Sigmoid colon (tissue), 6 donors: ENCODE measurements at regions not wholly inside any gene's neighbourhood (a gene's known extent, or its start where the extent isn't known, plus 50 kb on each side); places are given as distances from the start of the nearest gene placed in this dataset.

Source experiments
- DNase-seq: peaks from one replicate; pipeline ENCODE4 v3.0.0-alpha.2; 2019
- H3K27ac ChIP-seq, 4 donors: fragments of 200-600 bp; sonication (generic); one replicate each; pipeline ENCODE4 v1.5.1; 2016 to 2019; ENCODE audit warnings: mild to moderate bottlenecking in 1 of 4
- H3K27me3 ChIP-seq, 3 donors: fragments of 200-600 bp; sonication (generic); one replicate each; pipeline ENCODE4 v1.5.1; 2019; ENCODE audit warnings: mild to moderate bottlenecking in 1 of 3
- H3K36me3 ChIP-seq, 4 donors: fragments of 200-600 bp; sonication (generic); one replicate each; pipeline ENCODE4 v1.5.1; 2016 to 2019
- H3K4me1 ChIP-seq, 4 donors: fragments of 200-600 bp; sonication (generic); one replicate each; pipeline ENCODE4 v1.5.1; 2017 to 2019
- H3K4me3 ChIP-seq, 4 donors: fragments of 200-600 bp; sonication (generic); one replicate each; pipeline ENCODE4 v1.5.1; 2017 to 2019; ENCODE audit warnings: mild to moderate bottlenecking in 2 of 4, moderate library complexity in 1 of 4
- H3K9me3 ChIP-seq, 4 donors: fragments of 200-600 bp in 3 of 4; sonication (generic) in 3 of 4; one replicate each; pipeline versions ENCODE4 v1.5.1 to v1.6.1; 2013 to 2019
- CTCF ChIP-seq, 4 experiments: fragments of 450-650 bp in 3 of 4; fragments of 200-600 bp in 1 of 4; IDR thresholded peaks; one replicate each; pipeline ENCODE4 v1.5.1; 2016 to 2019; ENCODE audit warnings: antibody characterized with exemption in 4 of 4, mild to moderate bottlenecking in 3 of 4, moderate library complexity in 2 of 4
- EP300 ChIP-seq, 4 donors: sonication (generic); formaldehyde crosslinking; IDR thresholded peaks; one replicate each; pipeline ENCODE4 v1.6.1; 2017; ENCODE audit warnings: antibody characterized with exemption in 4 of 4
- POLR2A ChIP-seq, 2 donors: fragments of 450-650 bp; IDR thresholded peaks; one replicate each; pipeline ENCODE4 v1.6.1; 2016; ENCODE audit warnings: antibody characterized with exemption in 2 of 2, mild to moderate bottlenecking in 2 of 2, moderate library complexity in 2 of 2
- POLR2AphosphoS5 ChIP-seq, 4 donors: sonication (generic); formaldehyde crosslinking; IDR thresholded peaks; one replicate each; pipeline ENCODE4 v1.6.1; 2017; ENCODE audit warnings: antibody characterized with exemption in 4 of 4
- WGBS, 2 donors: extraction: QIAGEN DNeasy Blood & Tissue Kit; methylation state at CpG; one replicate each; pipeline ENCODE4 v1.1.7; 2013; 5-methylcytosine and 5-hydroxymethylcytosine counted together
- intact Hi-C: fragments of 100-400 bp; cut with DNase I; formaldehyde crosslinking; loops from one replicate; pipeline ENCODE4 v1.15.1; 2023
- donor health status: healthy with polysubstance abuse.
- donor health status: healthy.

DNA sequence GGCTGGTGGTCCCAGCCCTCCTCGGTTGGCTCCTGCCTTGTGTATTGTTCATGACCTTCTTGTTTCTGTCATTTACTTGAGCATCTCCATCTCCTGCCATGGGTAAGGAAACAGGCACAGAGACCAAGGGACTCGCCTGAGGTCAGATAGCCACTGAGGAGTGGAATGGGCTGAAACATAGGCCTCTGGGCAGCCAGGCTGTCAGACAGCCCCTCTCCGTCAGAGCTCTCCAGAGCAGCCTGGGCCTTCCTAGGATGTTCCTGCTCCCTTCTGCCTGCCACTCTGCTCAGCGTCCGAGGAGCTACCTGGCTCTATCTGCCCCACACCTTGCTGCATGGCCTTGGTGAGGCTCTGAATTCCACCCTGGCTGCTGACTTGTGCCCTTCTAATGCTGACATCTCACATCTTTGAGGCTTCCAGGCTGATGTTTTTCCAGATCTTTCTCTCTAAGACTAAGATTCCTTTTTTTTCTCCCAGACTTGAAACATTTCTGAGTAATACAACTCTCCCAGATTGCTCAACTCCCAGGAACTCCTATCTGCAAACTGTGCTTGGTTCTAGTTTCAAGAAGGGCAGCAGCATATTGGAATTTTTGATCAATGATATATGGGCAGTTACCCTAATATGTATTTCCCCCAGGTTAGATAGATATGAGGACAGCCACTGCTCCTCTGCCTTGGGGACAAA, 67.7 kb downstream of the MCFD2 start:
- H3K36me3 ChIP-seq: no peaks in the 10 kb centered on the region
- no peaks in the 10 kb centered on the region for H3K9me3 ChIP-seq
- H3K4me1 ChIP-seq: peaks cover 0 to 97% (median 79%) of the 10 kb centered on the region in 4 donors
- peak overlapping the region; percentile 90 to 95 (median 94) for H3K27ac ChIP-seq
- DNase-seq: peak; percentile 67
- TF ChIP-seq POLR2A (IDR thresholded peaks at IDR 0.05) (no peak), POLR2AphosphoS5 (IDR thresholded peaks at IDR 0.05) (no peak), EP300 (IDR thresholded peaks at IDR 0.05) (no peak), CTCF (IDR thresholded peaks at IDR 0.05) (no peak)
- 58 to 67% methylated on average over 5 of the region's 5 CpGs for WGBS, 2 donors
- no peaks in the 10 kb centered on the region for H3K27me3 ChIP-seq
- no peak overlapping the region for H3K4me3 ChIP-seq
- intact Hi-C loops: loop anchor here (2.0 kb wide), 2 partner anchors 25 to 181 kb away; no protein-coding TSS in a partner anchor

- intact Hi-C loops: no loop called here
- peak; percentile 99 for DNase-seq
- no peaks in the 10 kb centered on the region for H3K9me3 ChIP-seq
- H3K27ac ChIP-seq: peak overlapping the region; percentile 90 to 95 (median 94)
- peak; percentile 71 to 96 (median 84) for TF ChIP-seq EP300 (IDR thresholded peaks at IDR 0.05)
- no peak for TF ChIP-seq CTCF (IDR thresholded peaks at IDR 0.05)
- TF ChIP-seq POLR2A (IDR thresholded peaks at IDR 0.05): no peak
- peak; percentile 74 to 97 (median 92) for TF ChIP-seq POLR2AphosphoS5 (IDR thresholded peaks at IDR 0.05)
- H3K4me3 ChIP-seq: no peak overlapping the region
- 12 to 53% methylated on average over 12 of the region's 12 CpGs for WGBS, 2 donors
- H3K36me3 ChIP-seq: no peaks in the 10 kb centered on the region
- H3K27me3 ChIP-seq: no peaks in the 10 kb centered on the region
- H3K4me1 ChIP-seq: peaks cover 0 to 96% (median 80%) of the 10 kb centered on the region in 4 donors
These were observed 68.4 kb downstream of the MCFD2 start for GRCh38 chr2:46847185-46847710.

- no peaks in the 10 kb centered on the region for H3K9me3 ChIP-seq
- H3K4me1 ChIP-seq: peaks cover 0 to 89% (median 78%) of the 10 kb centered on the region in 4 donors
- TF ChIP-seq CTCF (IDR thresholded peaks at IDR 0.05): no peak
- no peak for TF ChIP-seq POLR2A (IDR thresholded peaks at IDR 0.05)
- intact Hi-C loops: loop anchor here (1.0 kb wide), 1 partner anchor 66 kb away; no protein-coding TSS in a partner anchor
- no peaks in the 10 kb centered on the region for H3K36me3 ChIP-seq
- no peaks in the 10 kb centered on the region for H3K27me3 ChIP-seq
- 32 to 69% methylated on average over 4 of the region's 4 CpGs for WGBS, 2 donors
- H3K4me3 ChIP-seq: no peak overlapping the region
- peak; percentile 65 for DNase-seq
- H3K27ac ChIP-seq: peak overlapping the region; percentile 90 to 95 (median 94)
These were observed 69.1 kb downstream of the MCFD2 start for GRCh38 chr2:46846536-46846935.

DNA sequence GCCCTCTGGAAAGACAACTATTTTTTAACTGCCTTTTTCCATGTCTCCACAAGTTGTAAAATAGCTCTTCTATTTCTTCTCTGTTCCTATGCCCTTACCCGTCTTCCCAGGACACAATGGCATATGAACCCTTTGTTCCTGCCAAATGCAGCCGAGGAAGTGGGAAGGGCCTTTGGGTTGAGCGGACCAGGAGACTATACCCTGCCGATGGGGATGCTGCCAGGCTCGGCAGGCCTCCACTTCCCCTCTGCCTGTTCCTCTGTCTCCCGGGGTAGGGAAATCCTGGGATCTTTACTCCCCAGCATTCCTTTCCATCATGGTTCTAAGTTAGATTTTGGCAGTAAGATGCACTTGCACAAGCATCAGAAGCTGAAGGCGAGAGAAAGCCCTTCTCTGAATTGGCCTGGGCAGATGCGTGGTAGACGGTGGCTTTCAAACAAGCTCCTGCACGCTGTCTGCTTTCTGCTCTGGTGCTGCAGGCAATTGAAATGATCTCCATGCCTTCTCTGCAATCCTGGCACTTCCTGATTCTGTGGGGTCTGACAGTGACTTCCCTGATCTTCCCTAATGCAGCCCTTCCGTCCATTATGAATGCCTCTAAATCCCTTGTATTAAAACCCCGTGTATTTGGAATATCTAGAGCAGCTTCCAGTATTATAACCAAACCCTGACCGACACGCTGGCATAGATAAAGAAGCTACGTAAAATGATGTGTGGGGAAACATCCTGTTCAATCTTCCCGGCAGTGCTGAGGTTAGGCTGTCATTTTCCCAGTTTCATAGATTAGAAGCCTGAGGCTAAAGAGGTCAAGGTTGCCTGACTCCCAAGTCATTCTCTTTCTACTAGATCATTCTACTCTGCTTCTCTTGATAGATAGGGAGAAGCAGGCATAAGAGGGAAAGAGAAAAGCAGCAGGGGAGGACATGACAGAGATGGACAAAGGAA, 69.8 kb downstream of the MCFD2 start:
- peak; percentile 63 for DNase-seq
- H3K27me3 ChIP-seq: no peaks in the 10 kb centered on the region
- 80 to 89% methylated on average over 16 of the region's 16 CpGs for WGBS, 2 donors
- no peak overlapping the region for H3K4me3 ChIP-seq
- H3K27ac ChIP-seq: peak overlapping the region; percentile 90 to 95 (median 94)
- H3K36me3 ChIP-seq: no peaks in the 10 kb centered on the region
- no peaks in the 10 kb centered on the region for H3K9me3 ChIP-seq
- no peak for TF ChIP-seq POLR2A (IDR thresholded peaks at IDR 0.05)
- no peak for TF ChIP-seq CTCF (IDR thresholded peaks at IDR 0.05)
- TF ChIP-seq EP300 (IDR thresholded peaks at IDR 0.05): no peak
- TF ChIP-seq POLR2AphosphoS5 (IDR thresholded peaks at IDR 0.05): no peak
- intact Hi-C loops: loop anchor here (1.0 kb wide), 1 partner anchor 66 kb away; no protein-coding TSS in a partner anchor
- H3K4me1 ChIP-seq: peaks cover 0 to 82% (median 71%) of the 10 kb centered on the region in 4 donors
